Activated naive CD4-positive, alpha-beta T cell treated with anti-CD3 and anti-CD28 coated beads, Interleukin-2, amount 50 U/mL, for 24 hours (primary cell): ENCODE measurements at regions not wholly inside any gene's neighbourhood (a gene's known extent, or its start where the extent isn't known, plus 50 kb on each side); places are given as distances from the start of the nearest gene placed in this dataset.

Experiments
- H3K27ac Mint-ChIP-seq: one replicate; pipeline ENCODE4 v1.8.0; 2021; ENCODE audit warnings: mild to moderate bottlenecking, mixed read lengths
- H3K27me3 Mint-ChIP-seq: one replicate; pipeline ENCODE4 v1.8.0; 2021; ENCODE audit warnings: mixed read lengths
- H3K36me3 Mint-ChIP-seq: one replicate; pipeline ENCODE4 v1.8.0; 2021; ENCODE audit warnings: mixed read lengths
- H3K4me1 Mint-ChIP-seq: one replicate; pipeline ENCODE4 v1.8.0; 2021; ENCODE audit warnings: mixed read lengths
- H3K4me3 Mint-ChIP-seq: one replicate; pipeline ENCODE4 v1.8.0; 2021; ENCODE audit warnings: mild to moderate bottlenecking, mixed read lengths
- H3K9me3 Mint-ChIP-seq: one replicate; pipeline ENCODE4 v1.8.0; 2021; ENCODE audit warnings: mixed read lengths

DNA sequence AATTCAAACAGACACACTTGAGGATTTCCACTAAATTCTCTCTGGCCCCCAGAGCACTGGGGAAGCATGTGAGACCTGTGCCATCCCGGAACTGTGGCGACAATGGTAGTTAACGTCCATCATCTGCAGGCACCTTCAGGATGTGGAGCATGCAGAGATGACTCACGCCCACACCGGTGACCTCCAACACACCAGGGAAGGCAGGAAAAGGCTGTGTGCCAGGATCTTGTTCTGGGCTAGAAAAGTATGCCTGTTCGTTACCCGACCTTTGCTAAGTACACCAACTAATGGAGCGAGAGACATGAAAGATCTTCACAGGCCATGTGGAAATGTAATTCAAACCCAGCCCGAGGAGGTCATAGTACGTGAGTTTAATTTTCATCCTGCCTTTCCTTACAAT, 208.8 kb downstream of the MELK start:
- Mint-ChIP-seq H3K27me3 (peaks cover 28% of the 10 kb centered on the region), H3K9me3 (no peaks in the 10 kb centered on the region), H3K4me3 (no peak overlapping the region), H3K27ac (no peak overlapping the region), H3K4me1 (no peaks in the 10 kb centered on the region), H3K36me3 (no peaks in the 10 kb centered on the region)
